Fibroblast of lung (primary cell): ENCODE measurements at regions not wholly inside any gene's neighbourhood (a gene's known extent, or its start where the extent isn't known, plus 50 kb on each side); places are given as distances from the start of the nearest gene placed in this dataset.

Experiments
- DNase-seq, 2 donors: peaks; one replicate each; pipeline versions ENCODE4 v3.0.0 to v3.0.0-alpha.2; 2010; ENCODE audit warnings: low read depth in 2 of 2
- H2AFZ ChIP-seq: 2 replicates; pipeline ENCODE4 v1.5.1; 2012; ENCODE audit warnings: low read length, control low read depth, inconsistent platforms
- H3K27ac ChIP-seq: 2 replicates; pipeline ENCODE4 v1.5.1; 2011; ENCODE audit warnings: low read length, control low read depth; ENCODE audit not compliant: insufficient read depth
- H3K27me3 ChIP-seq: 2 replicates; pipeline ENCODE4 v1.5.1; 2011; ENCODE audit warnings: mild to moderate bottlenecking, low read length; ENCODE audit not compliant: control insufficient read depth, insufficient read depth
- H3K36me3 ChIP-seq: 2 replicates; pipeline ENCODE4 v1.5.1; 2011; ENCODE audit warnings: low read length; ENCODE audit not compliant: control insufficient read depth, insufficient read depth
- H3K4me1 ChIP-seq: 2 replicates; pipeline ENCODE4 v1.5.1; 2011; ENCODE audit warnings: low read length; ENCODE audit not compliant: control insufficient read depth, insufficient read depth; ENCODE audit errors: extremely low read depth
- H3K4me2 ChIP-seq: 2 replicates; pipeline ENCODE4 v1.5.1; 2011; ENCODE audit warnings: low read length, control low read depth; ENCODE audit not compliant: insufficient read depth; ENCODE audit errors: extremely low read depth
- H3K4me3 ChIP-seq, 4 experiments: fragments of 200-600 bp in 1 of 4; sonication (generic) in 1 of 4; replicated peaks in 1 of 4; 2 replicates each; pipeline ENCODE4 v1.5.1; 2011 to 2016; ENCODE audit warnings: low read length in 4 of 4, low read depth in 3 of 4, mild to moderate bottlenecking in 3 of 4, control low read depth in 2 of 4, inconsistent platforms in 1 of 4, mixed read lengths in 1 of 4; ENCODE audit not compliant: insufficient read depth in 1 of 4; ENCODE audit errors: control extremely low read depth in 1 of 4
- H3K79me2 ChIP-seq: 2 replicates; pipeline ENCODE4 v1.5.1; 2012; ENCODE audit warnings: mild to moderate bottlenecking, low read length, inconsistent platforms; ENCODE audit not compliant: control insufficient read depth, insufficient read depth
- H3K9ac ChIP-seq: 2 replicates; pipeline ENCODE4 v1.5.1; 2011; ENCODE audit warnings: mild to moderate bottlenecking, low read length, control low read depth; ENCODE audit not compliant: insufficient read depth
- H3K9me3 ChIP-seq: 2 replicates; pipeline ENCODE4 v1.5.1; 2012; ENCODE audit warnings: low read depth, low read length; ENCODE audit not compliant: control insufficient read depth, insufficient read depth
- H4K20me1 ChIP-seq: 2 replicates; pipeline ENCODE4 v1.5.1; 2011; ENCODE audit warnings: low read length; ENCODE audit not compliant: control insufficient read depth, insufficient read depth; ENCODE audit errors: extremely low read depth
- EZH2 ChIP-seq: IDR thresholded peaks from 2 replicates; pipeline ENCODE4 v1.5.1; 2012; ENCODE audit warnings: low read length, control low read depth, mild to moderate bottlenecking; ENCODE audit errors: missing control alignments
- TF ChIP-seq, protein P1 (sequence below), 2 donors: IDR thresholded peaks in 1 of 2; conservative IDR thresholded peaks in 1 of 2; 1 replicate in 1 of 2; 2 replicates in 1 of 2; pipeline ENCODE4 v1.5.1; 2011 to 2012; ENCODE audit warnings: low read length in 2 of 2, control low read depth in 1 of 2, inconsistent platforms in 1 of 2, low read depth in 1 of 2, mild to moderate bottlenecking in 1 of 2

DNA sequence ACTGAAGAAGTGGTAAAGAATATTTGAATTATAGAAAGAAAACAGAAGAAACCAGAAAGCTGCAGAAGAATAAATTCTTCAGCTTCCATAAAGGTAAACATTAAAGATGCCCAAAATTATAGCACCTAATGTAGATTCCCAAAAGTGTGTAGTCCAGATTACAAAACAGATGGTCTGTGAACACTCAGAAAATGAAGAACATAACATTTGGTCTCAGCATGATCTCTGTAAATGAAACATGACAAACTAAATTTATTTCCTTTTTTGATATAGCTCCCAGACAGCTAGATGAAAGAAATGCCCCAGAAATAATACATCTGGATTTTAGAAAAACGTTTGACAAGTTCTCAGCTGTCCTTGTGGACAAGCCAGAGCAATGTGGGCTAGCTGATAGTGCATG is 794.2 kb upstream of the NXPH2 start:
- H3K36me3 ChIP-seq, result no peaks in the 10 kb centered on the region
- no peak overlapping the region for H3K27ac ChIP-seq
- DNase-seq, result no peak
- no peaks in the 10 kb centered on the region for H3K9me3 ChIP-seq
- no peaks in the 10 kb centered on the region for H3K79me2 ChIP-seq
- no peaks in the 10 kb centered on the region for H3K4me1 ChIP-seq
- H4K20me1 ChIP-seq, result no peaks in the 10 kb centered on the region
- H3K4me3 ChIP-seq, result no peak overlapping the region
- H3K9ac ChIP-seq, result no peak overlapping the region
- H2AFZ ChIP-seq, result no peak overlapping the region
- H3K4me2 ChIP-seq, result no peak overlapping the region
- TF ChIP-seq, protein P1, sequence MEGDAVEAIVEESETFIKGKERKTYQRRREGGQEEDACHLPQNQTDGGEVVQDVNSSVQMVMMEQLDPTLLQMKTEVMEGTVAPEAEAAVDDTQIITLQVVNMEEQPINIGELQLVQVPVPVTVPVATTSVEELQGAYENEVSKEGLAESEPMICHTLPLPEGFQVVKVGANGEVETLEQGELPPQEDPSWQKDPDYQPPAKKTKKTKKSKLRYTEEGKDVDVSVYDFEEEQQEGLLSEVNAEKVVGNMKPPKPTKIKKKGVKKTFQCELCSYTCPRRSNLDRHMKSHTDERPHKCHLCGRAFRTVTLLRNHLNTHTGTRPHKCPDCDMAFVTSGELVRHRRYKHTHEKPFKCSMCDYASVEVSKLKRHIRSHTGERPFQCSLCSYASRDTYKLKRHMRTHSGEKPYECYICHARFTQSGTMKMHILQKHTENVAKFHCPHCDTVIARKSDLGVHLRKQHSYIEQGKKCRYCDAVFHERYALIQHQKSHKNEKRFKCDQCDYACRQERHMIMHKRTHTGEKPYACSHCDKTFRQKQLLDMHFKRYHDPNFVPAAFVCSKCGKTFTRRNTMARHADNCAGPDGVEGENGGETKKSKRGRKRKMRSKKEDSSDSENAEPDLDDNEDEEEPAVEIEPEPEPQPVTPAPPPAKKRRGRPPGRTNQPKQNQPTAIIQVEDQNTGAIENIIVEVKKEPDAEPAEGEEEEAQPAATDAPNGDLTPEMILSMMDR (conservative IDR thresholded peaks at IDR 0.05 in 1 of 2, IDR thresholded peaks at IDR 0.05 in 1 of 2; ENCODE audit: low read depth in 1 of 2, low read length in 2 of 2), result no peak
- no peak for TF ChIP-seq EZH2
- H3K27me3 ChIP-seq, result no peaks in the 10 kb centered on the region

DNA sequence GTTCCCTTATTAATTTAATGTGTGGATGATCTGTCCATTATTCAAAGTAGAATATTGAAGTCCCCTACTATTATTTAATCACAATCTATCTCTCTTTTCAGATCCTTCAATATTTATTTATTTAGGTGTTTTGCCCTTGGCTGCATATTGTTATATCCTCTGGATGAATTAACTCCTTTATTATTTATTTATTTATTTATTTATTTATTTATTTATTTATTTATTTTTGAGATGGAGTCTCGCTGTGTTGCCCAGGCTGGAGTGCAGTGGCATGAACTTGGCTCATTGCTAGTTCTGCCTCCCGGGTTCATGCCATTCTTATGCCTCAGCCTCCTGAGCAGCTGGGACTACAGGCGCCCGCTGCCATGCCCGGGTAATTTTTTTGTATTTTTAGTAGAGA is 776.6 kb upstream of the NXPH2 start:
- Histone ChIP-seq H2AFZ (no peak overlapping the region), H3K79me2 (no peaks in the 10 kb centered on the region), H3K27ac (no peak overlapping the region), H3K9me3 (no peaks in the 10 kb centered on the region), H3K9ac (no peak overlapping the region), H3K4me1 (no peaks in the 10 kb centered on the region), H3K36me3 (no peaks in the 10 kb centered on the region), H3K4me2 (no peak overlapping the region), H4K20me1 (no peaks in the 10 kb centered on the region), H3K27me3 (no peaks in the 10 kb centered on the region), H3K4me3 (no peak overlapping the region)
- DNase-seq, result no peak
- TF ChIP-seq EZH2, result no peak
- TF ChIP-seq, protein P1 (conservative IDR thresholded peaks at IDR 0.05 in 1 of 2, IDR thresholded peaks at IDR 0.05 in 1 of 2; ENCODE audit: low read depth in 1 of 2, low read length in 2 of 2), result no peak

DNA sequence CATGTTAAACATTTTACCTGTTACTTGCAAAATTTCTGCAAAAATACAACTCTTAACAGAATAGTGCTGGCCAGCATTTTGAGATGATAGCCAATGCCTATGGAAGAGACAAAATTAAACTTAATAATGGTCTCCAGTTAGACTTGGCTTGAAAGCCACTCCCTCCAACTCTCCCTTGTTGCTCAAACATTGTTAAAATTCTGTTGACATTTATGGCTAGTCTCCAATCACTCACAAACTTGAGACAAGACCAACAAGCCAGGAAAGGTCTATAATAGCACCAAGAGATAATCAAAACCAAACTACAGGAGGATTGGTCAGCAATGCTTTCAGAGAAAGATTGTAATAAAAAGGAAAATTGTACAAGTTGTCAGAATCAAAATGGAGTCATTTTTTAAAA is 770.7 kb upstream of the NXPH2 start:
- no peak overlapping the region for H3K4me3 ChIP-seq
- H2AFZ ChIP-seq, result no peak overlapping the region
- no peak overlapping the region for H3K4me2 ChIP-seq

More for the DNA sequence above, 770.7 kb upstream of the NXPH2 start:
- no peaks in the 10 kb centered on the region for H3K79me2 ChIP-seq
- H3K4me1 ChIP-seq, result no peaks in the 10 kb centered on the region
- no peaks in the 10 kb centered on the region for H3K27me3 ChIP-seq
- no peak for TF ChIP-seq EZH2
- TF ChIP-seq, protein P1 (conservative IDR thresholded peaks at IDR 0.05 in 1 of 2, IDR thresholded peaks at IDR 0.05 in 1 of 2; ENCODE audit: low read depth in 1 of 2, low read length in 2 of 2), result no peak
- no peak overlapping the region for H3K27ac ChIP-seq
- H3K36me3 ChIP-seq, result no peaks in the 10 kb centered on the region
- H3K9me3 ChIP-seq, result no peaks in the 10 kb centered on the region
- H3K9ac ChIP-seq, result no peak overlapping the region
- no peak for DNase-seq
- H4K20me1 ChIP-seq, result no peaks in the 10 kb centered on the region
